MCF 10A (cell line): ENCODE measurements at regions not wholly inside any gene's neighbourhood (a gene's known extent, or its start where the extent isn't known, plus 50 kb on each side); places are given as distances from the start of the nearest gene placed in this dataset.
A peak's percentile ranks its signal among the peaks of the same experiment; 100 is the strongest.

Experiments
- BruUV-seq: library from RNA; stranded (reverse); fragments of 400-500 nt; replicated peaks from 2 replicates; lab custom pipeline; 2021; lab: Mats Ljungman, UMichigan
- CTCF ChIA-PET: fragments of 300-600 bp; sonication (Branson Sonifier 250); formaldehyde crosslinking; extraction: SDS; loops from one replicate; lab custom pipeline; 2021; ENCODE audit warnings: antibody characterized with exemption, inconsistent platforms; lab: Yijun Ruan, JAX
- POLR2A ChIA-PET: fragments of 300-600, 350-650 bp; sonication (Branson Sonifier 250); formaldehyde crosslinking; extraction: SDS; loops from one replicate; lab custom pipeline; 2020; ENCODE audit warnings: antibody characterized with exemption, inconsistent platforms; lab: Yijun Ruan, JAX
- DNase-seq: peaks from one replicate; pipeline ENCODE4 v3.0.0-alpha.2; 2018; ENCODE audit not compliant: unreplicated experiment
- H3K27ac Mint-ChIP-seq: one replicate; pipeline ENCODE4 v1.8.0; 2022; ENCODE audit warnings: mild to moderate bottlenecking, low read depth, mixed read lengths; ENCODE audit not compliant: unreplicated experiment
- H3K27me3 Mint-ChIP-seq: one replicate; pipeline ENCODE4 v1.8.0; 2022; ENCODE audit warnings: mixed read lengths; ENCODE audit not compliant: insufficient read depth, unreplicated experiment
- H3K36me3 Mint-ChIP-seq: one replicate; pipeline ENCODE4 v1.8.0; 2022; ENCODE audit warnings: mild to moderate bottlenecking, moderate library complexity, mixed read lengths; ENCODE audit not compliant: insufficient read depth, unreplicated experiment
- H3K4me1 Mint-ChIP-seq: one replicate; pipeline ENCODE4 v1.8.0; 2022; ENCODE audit warnings: mixed read lengths; ENCODE audit not compliant: insufficient read depth, unreplicated experiment
- H3K4me3 Mint-ChIP-seq: one replicate; pipeline ENCODE4 v1.8.0; 2022; ENCODE audit warnings: mild to moderate bottlenecking, moderate library complexity, mixed read lengths; ENCODE audit not compliant: unreplicated experiment
- H3K9me3 Mint-ChIP-seq: one replicate; pipeline ENCODE4 v1.8.0; 2022; ENCODE audit warnings: mixed read lengths; ENCODE audit not compliant: unreplicated experiment
- intact Hi-C: fragments of 100-400 bp; cut with micrococcal nuclease; formaldehyde crosslinking; loops from 2 replicates; pipeline ENCODE4 v1.14.1; 2022
- TF ChIP-seq, protein P1 (sequence below): fragments of 200-600 bp; IDR thresholded peaks from one replicate; pipeline ENCODE4 v1.8.0; 2022; ENCODE audit warnings: antibody characterized with exemption, mild to moderate bottlenecking; ENCODE audit not compliant: unreplicated experiment

DNA sequence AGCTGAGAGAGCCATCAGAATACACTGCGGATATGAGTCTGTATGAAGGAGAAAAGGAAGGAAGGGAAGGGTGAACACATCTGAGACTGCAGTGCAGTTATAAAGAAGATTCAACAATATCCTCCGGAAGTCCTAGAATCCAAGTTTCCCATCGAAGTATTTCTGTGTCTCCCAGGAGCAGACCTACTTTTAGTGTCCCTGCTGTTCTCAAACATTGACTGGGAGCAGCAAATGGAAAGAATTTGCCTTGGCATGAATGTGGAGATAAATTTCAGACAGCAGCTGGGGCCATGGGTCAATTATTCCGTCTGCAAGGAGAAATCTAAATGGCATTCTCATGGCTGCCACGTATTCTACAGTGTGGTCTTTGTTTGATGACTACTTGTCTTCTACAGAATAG, 478.1 kb upstream of the SMC2 start:
- CTCF ChIA-PET = no interaction called here
- no peaks in the 10 kb centered on the region for H3K27me3 Mint-ChIP-seq
- H3K4me3 Mint-ChIP-seq = no peak overlapping the region
- no peak for DNase-seq
- H3K9me3 Mint-ChIP-seq = no peaks in the 10 kb centered on the region
- TF ChIP-seq, protein P1, sequence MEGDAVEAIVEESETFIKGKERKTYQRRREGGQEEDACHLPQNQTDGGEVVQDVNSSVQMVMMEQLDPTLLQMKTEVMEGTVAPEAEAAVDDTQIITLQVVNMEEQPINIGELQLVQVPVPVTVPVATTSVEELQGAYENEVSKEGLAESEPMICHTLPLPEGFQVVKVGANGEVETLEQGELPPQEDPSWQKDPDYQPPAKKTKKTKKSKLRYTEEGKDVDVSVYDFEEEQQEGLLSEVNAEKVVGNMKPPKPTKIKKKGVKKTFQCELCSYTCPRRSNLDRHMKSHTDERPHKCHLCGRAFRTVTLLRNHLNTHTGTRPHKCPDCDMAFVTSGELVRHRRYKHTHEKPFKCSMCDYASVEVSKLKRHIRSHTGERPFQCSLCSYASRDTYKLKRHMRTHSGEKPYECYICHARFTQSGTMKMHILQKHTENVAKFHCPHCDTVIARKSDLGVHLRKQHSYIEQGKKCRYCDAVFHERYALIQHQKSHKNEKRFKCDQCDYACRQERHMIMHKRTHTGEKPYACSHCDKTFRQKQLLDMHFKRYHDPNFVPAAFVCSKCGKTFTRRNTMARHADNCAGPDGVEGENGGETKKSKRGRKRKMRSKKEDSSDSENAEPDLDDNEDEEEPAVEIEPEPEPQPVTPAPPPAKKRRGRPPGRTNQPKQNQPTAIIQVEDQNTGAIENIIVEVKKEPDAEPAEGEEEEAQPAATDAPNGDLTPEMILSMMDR = no peak
- no peaks in the 10 kb centered on the region for H3K36me3 Mint-ChIP-seq
- no TSS peak for BruUV-seq
- intact Hi-C loops = no loop called here
- H3K27ac Mint-ChIP-seq = no peak overlapping the region
- no peaks in the 10 kb centered on the region for H3K4me1 Mint-ChIP-seq
- POLR2A ChIA-PET = no interaction called here

DNA sequence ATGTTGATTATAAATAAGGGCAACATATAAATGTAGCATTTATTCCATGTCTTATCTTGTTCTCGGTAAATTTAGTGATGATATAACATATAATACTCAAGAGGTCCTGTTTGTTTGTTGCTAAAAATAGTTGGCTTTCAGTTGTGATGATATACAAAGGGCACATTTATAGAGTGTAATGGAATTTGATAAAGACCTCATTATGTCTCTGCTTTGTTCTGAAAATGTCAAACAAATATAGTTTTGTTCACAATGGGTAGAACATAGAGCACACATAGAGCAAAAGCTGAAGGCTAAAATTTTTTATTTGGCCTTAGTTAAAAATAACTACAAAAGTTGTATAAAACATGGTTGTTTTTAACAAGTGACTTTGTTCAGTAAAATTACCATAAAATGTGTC, 477.1 kb upstream of the SMC2 start:
- Mint-ChIP-seq H3K27me3 (no peaks in the 10 kb centered on the region), H3K4me3 (no peak overlapping the region), H3K4me1 (no peaks in the 10 kb centered on the region), H3K27ac (no peak overlapping the region), H3K36me3 (no peaks in the 10 kb centered on the region), H3K9me3 (no peaks in the 10 kb centered on the region)
- BruUV-seq = no TSS peak
- DNase-seq = no peak
- TF ChIP-seq, protein P1 = no peak
- intact Hi-C loops = no loop called here
- ChIA-PET POLR2A (no interaction called here), CTCF (no interaction called here)

DNA sequence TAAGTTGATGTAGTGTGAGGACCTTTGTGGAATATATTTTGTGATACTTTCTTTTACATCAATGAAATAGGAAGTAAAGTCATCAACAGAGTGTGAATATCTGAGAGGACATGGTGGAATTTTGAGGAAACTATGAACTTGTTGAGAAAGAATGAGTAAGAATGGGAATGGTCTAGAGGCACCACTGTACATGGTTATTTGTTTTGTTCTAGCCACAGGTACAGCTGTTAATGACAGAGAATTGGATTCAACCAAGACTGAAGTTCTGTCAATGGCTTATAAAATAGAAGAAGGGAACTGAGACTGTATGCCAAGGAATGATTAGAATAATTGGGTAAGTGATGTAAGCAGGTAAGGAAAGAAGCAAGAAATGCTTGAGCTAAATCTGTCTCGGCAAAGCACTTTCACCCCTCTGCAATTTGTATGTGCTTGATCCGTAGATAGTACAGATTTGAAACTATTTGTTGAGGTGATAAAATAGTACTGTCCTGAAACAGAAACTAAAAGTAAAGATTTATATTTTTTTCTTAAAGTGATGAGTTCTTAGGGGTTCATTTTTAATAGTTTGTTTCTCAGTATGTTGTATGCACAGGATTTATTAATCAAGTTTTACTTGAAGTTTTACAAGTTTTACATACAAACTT, 468.8 kb upstream of the SMC2 start:
- TF ChIP-seq, protein P1 = no peak
- H3K4me1 Mint-ChIP-seq = peaks cover 7% of the 10 kb centered on the region
- H3K9me3 Mint-ChIP-seq = no peaks in the 10 kb centered on the region
- no peak overlapping the region for H3K27ac Mint-ChIP-seq
- POLR2A ChIA-PET = no interaction called here
- H3K4me3 Mint-ChIP-seq = no peak overlapping the region
- no peaks in the 10 kb centered on the region for H3K36me3 Mint-ChIP-seq
- no peak for DNase-seq
- intact Hi-C loops = no loop called here
- CTCF ChIA-PET = no interaction called here
- no TSS peak for BruUV-seq
- no peaks in the 10 kb centered on the region for H3K27me3 Mint-ChIP-seq

DNA sequence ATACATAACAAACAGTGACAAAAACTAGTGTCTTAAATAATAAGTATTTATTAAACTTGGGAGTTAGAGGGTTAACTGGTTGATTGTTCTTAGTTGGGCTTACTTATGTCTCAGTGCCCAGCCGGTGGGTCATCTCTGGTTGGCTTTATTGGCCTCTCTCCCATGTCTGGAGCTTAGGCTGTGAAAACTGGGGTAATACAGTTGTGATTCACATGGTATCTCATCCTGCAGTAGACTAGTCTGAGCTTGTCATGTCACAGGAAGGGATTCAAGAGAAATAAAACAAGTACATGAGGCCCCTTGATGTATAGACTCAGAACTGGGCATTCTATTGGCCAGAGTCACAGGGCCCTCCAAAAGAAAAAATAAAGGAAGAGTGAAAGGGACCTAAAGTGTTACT, 466.4 kb upstream of the SMC2 start:
- POLR2A ChIA-PET = interaction anchor here (0.6 kb wide), 1 partner anchor 773 kb away, joined by 3 read pairs; no protein-coding TSS in a partner anchor
- CTCF ChIA-PET = no interaction called here
- no peaks in the 10 kb centered on the region for H3K9me3 Mint-ChIP-seq
- DNase-seq = peak; percentile 30
- H3K27me3 Mint-ChIP-seq = no peaks in the 10 kb centered on the region
- no peak overlapping the region for H3K4me3 Mint-ChIP-seq
- intact Hi-C loops = no loop called here
- no peak overlapping the region for H3K27ac Mint-ChIP-seq
- TF ChIP-seq, protein P1 = no peak
- peaks cover 7% of the 10 kb centered on the region for H3K4me1 Mint-ChIP-seq
- H3K36me3 Mint-ChIP-seq = no peaks in the 10 kb centered on the region
- BruUV-seq = no TSS peak
